Adipocyte (in vitro differentiated cells): ENCODE measurements at regions not wholly inside any gene's neighbourhood (a gene's known extent, or its start where the extent isn't known, plus 50 kb on each side); places are given as distances from the start of the nearest gene placed in this dataset.
A peak's percentile ranks its signal among the peaks of the same experiment; 100 is the strongest.

Experiments used
- DNase-seq: peaks from one replicate; pipeline ENCODE4 v3.0.0-alpha.2; 2015; ENCODE audit warnings: low read depth
- H3K27me3 ChIP-seq: replicated peaks from 2 replicates; pipeline ENCODE4 v1.7.0; 2013; ENCODE audit warnings: mild to moderate bottlenecking, low read length, moderate library complexity; ENCODE audit not compliant: control insufficient read depth, insufficient read depth
- H3K36me3 ChIP-seq: 2 replicates; pipeline ENCODE4 v1.7.0; 2013; ENCODE audit warnings: low read length, mild to moderate bottlenecking, moderate library complexity; ENCODE audit not compliant: control insufficient read depth, insufficient read depth, severe bottlenecking
- H3K4me1 ChIP-seq: 2 replicates; pipeline ENCODE4 v1.7.0; 2013; ENCODE audit warnings: mild to moderate bottlenecking, low read length, moderate library complexity; ENCODE audit not compliant: control insufficient read depth, insufficient read depth
- H3K4me3 ChIP-seq: 2 replicates; pipeline ENCODE4 v1.7.0; 2013; ENCODE audit warnings: mild to moderate bottlenecking, low read length, moderate library complexity
- H3K9ac ChIP-seq: 2 replicates; pipeline ENCODE4 v1.7.0; 2013; ENCODE audit warnings: mild to moderate bottlenecking, low read length, moderate library complexity
- H3K9me3 ChIP-seq: 2 replicates; pipeline ENCODE4 v1.7.0; 2013; ENCODE audit warnings: mild to moderate bottlenecking, low read length, moderate library complexity; ENCODE audit not compliant: control insufficient read depth

- Histone ChIP-seq H3K9ac (no peak overlapping the region), H3K4me3 (no peak overlapping the region), H3K36me3 (no peaks in the 10 kb centered on the region), H3K27me3 (no peaks in the 10 kb centered on the region), H3K9me3 (no peaks in the 10 kb centered on the region), H3K4me1 (peaks cover 37% of the 10 kb centered on the region)
- DNase-seq = no peak
Observed at GRCh38 chr4:123835831-123836590, 439.4 kb downstream of the SPRY1 start.

DNA sequence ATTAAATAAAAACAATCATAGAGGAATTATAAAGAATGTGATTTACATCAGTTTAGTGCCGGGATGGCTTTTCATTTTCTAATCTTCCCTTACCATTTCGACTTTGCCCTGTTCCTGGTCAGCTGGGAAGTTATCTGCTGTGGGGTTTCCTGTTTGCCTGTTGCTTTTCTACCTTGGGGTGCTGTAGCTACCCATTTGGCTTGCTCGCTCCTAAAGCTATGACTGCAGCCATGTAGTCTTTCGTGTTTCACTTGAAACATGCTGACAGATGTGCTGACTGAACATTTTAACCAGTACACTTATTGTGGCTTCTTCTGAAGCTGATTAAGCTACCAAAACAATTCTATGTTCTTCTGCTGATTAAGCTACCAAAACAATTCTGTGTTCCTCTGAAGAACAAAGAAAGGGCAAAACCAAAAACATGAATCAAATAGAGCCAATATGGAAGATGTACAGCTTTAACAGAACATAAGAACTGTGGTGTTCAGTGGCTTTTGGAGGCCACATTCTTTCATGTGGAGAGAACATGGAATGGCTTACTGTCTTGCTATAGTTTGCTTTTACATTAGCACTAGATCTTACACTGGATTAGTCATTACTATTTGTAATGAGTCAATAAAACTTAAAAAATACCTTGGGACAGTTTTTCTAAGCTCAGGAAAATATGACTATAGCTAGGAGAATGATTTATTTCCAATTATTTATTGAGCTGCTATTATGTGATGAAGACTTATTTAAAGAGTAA lies 440.4 kb downstream of the SPRY1 start:
- Histone ChIP-seq H3K36me3 (no peaks in the 10 kb centered on the region), H3K4me3 (no peak overlapping the region), H3K4me1 (peaks cover 33% of the 10 kb centered on the region), H3K27me3 (no peaks in the 10 kb centered on the region), H3K9me3 (no peaks in the 10 kb centered on the region), H3K9ac (no peak overlapping the region)
- no peak for DNase-seq

DNA sequence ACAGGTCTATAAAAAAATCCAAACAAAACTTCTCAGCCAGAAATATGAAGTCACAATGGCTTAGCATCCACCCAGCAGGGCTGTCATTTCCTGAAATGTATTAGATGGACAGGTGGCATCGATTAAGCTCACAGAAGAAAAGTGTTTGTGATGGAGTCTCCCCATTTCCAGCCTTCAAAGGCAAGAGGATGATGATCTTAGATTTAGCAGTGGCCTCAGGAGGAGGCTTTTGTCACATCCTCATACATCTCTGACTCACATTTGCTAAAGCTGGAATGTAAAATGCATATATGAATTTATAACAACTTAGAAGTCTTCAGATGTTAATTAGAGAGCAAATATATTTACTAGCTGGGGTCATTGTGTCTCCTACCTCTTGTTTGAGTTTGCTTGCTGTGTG lies 441.9 kb downstream of the SPRY1 start:
- Histone ChIP-seq H3K36me3 (no peaks in the 10 kb centered on the region), H3K27me3 (no peaks in the 10 kb centered on the region)

GRCh38 chr4:123840197-123840596 lies 443.6 kb downstream of the SPRY1 start:
- no peak for DNase-seq
- no peaks in the 10 kb centered on the region for H3K9me3 ChIP-seq
- no peak overlapping the region for H3K4me3 ChIP-seq
- H3K9ac ChIP-seq = peak overlapping the region; percentile 9
- peaks cover 23% of the 10 kb centered on the region for H3K4me1 ChIP-seq
- H3K36me3 ChIP-seq = no peaks in the 10 kb centered on the region
- H3K27me3 ChIP-seq = no peaks in the 10 kb centered on the region

More for the DNA sequence above, 441.9 kb downstream of the SPRY1 start:
- Histone ChIP-seq H3K9ac (no peak overlapping the region), H3K4me3 (no peak overlapping the region), H3K4me1 (peaks cover 25% of the 10 kb centered on the region), H3K9me3 (no peaks in the 10 kb centered on the region)
- DNase-seq = no peak

GRCh38 chr4:123841447-123842121 lies 445.0 kb downstream of the SPRY1 start:
- no peak overlapping the region for H3K4me3 ChIP-seq

GRCh38 chr4:123843137-123843536 lies 446.5 kb downstream of the SPRY1 start:
- Histone ChIP-seq H3K4me3 (peak overlapping the region; percentile 23), H3K9ac (no peak overlapping the region), H3K4me1 (peaks cover 27% of the 10 kb centered on the region), H3K27me3 (no peaks in the 10 kb centered on the region), H3K9me3 (no peaks in the 10 kb centered on the region), H3K36me3 (no peaks in the 10 kb centered on the region)
- DNase-seq = no peak

More at GRCh38 chr4:123841447-123842121, 445.0 kb downstream of the SPRY1 start:
- H3K9me3 ChIP-seq = no peaks in the 10 kb centered on the region
- H3K27me3 ChIP-seq = no peaks in the 10 kb centered on the region
- peak overlapping the region; percentile 2 for H3K9ac ChIP-seq
- H3K36me3 ChIP-seq = no peaks in the 10 kb centered on the region
- no peak for DNase-seq
- peaks cover 23% of the 10 kb centered on the region for H3K4me1 ChIP-seq

GRCh38 chr4:123844374-123844773 lies 447.8 kb downstream of the SPRY1 start:
- Histone ChIP-seq H3K4me3 (no peak overlapping the region), H3K9me3 (no peaks in the 10 kb centered on the region), H3K27me3 (no peaks in the 10 kb centered on the region), H3K9ac (no peak overlapping the region), H3K4me1 (peaks cover 37% of the 10 kb centered on the region), H3K36me3 (no peaks in the 10 kb centered on the region)
- no peak for DNase-seq

GRCh38 chr4:123846092-123846491 lies 449.5 kb downstream of the SPRY1 start:
- Histone ChIP-seq H3K27me3 (no peaks in the 10 kb centered on the region), H3K9ac (no peak overlapping the region), H3K9me3 (no peaks in the 10 kb centered on the region), H3K36me3 (no peaks in the 10 kb centered on the region), H3K4me1 (peaks cover 27% of the 10 kb centered on the region), H3K4me3 (no peak overlapping the region)
- no peak for DNase-seq

DNA sequence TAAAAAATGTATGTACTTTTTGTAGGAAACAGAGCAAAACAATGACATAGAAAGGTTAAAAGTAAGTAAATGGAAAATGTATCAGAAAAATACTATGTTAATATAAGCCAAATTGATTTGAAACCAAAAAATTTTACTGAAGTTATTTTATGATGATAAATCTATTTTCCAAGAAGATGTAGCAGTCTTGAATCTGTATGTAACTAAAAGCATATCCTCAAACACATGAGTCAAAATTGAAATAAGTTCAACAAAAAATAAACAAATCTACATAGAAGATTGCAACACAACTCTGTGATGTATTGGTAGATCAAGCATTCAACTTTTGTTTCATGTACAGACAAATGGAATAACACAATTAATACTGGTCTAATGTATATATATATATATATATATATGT lies 450.0 kb downstream of the SPRY1 start:
- Histone ChIP-seq H3K36me3 (no peaks in the 10 kb centered on the region), H3K4me1 (peaks cover 22% of the 10 kb centered on the region), H3K27me3 (no peaks in the 10 kb centered on the region), H3K4me3 (no peak overlapping the region), H3K9me3 (no peaks in the 10 kb centered on the region), H3K9ac (no peak overlapping the region)
- DNase-seq = peak; percentile 55

- no peak overlapping the region for H3K4me3 ChIP-seq
- no peaks in the 10 kb centered on the region for H3K36me3 ChIP-seq
- DNase-seq = peak; percentile 51
- H3K9me3 ChIP-seq = no peaks in the 10 kb centered on the region
- H3K27me3 ChIP-seq = no peaks in the 10 kb centered on the region
- peaks cover 17% of the 10 kb centered on the region for H3K4me1 ChIP-seq
- H3K9ac ChIP-seq = no peak overlapping the region
Observed at GRCh38 chr4:123848606-123849005, 452.0 kb downstream of the SPRY1 start.

DNA sequence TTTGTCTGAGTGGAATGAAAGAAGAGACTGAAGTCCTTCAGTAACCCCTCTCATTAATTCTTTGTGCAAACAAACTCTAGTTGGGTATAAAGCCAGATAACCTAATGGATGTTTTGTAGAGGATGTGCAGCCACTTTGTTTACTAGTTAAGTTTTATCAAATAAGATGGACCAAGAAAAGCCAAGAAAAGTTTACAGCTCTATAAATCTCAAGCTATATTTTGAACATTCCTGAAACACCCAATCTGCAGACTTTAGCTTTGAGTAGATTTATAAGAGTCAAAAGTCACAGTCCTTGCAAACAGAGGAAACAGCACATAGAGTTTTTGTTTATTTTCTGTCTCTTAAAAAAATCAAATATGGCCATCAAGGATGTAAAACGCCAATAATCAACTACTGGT lies 452.9 kb downstream of the SPRY1 start:
- no peaks in the 10 kb centered on the region for H3K27me3 ChIP-seq
- no peak overlapping the region for H3K9ac ChIP-seq
- no peak for DNase-seq
- no peak overlapping the region for H3K4me3 ChIP-seq
- peaks cover 17% of the 10 kb centered on the region for H3K4me1 ChIP-seq
- H3K9me3 ChIP-seq = no peaks in the 10 kb centered on the region
- H3K36me3 ChIP-seq = no peaks in the 10 kb centered on the region
